ENCODE measurements at regions not wholly inside any gene's neighbourhood (a gene's known extent, or its start where the extent isn't known, plus 50 kb on each side); places are given as distances from the start of the nearest gene placed in this dataset.
"Not testable (repeated sequence)": the region's sequence is repeated elsewhere in the genome, so short reads cannot be mapped to it uniquely, and the experiment has no call there.

GRCh38 chr16:35574454-35575431 is 2115.3 kb downstream of the TP53TG3F start:
- Mint-ChIP-seq H3K36me3 (ENCODE audit: low read depth) (peaks cover 3% of the 10 kb centered on the region), H3K4me3 (no peak overlapping the region), H3K4me1 (ENCODE audit: low read depth) (no peaks in the 10 kb centered on the region), H3K27me3 (no peaks in the 10 kb centered on the region), H3K27ac (no peak overlapping the region), H3K9me3 (peaks cover 35% of the 10 kb centered on the region)
- no peak for DNase-seq

- Mint-ChIP-seq H3K4me3 (no peak overlapping the region), H3K36me3 (ENCODE audit: low read depth) (peaks cover 3% of the 10 kb centered on the region), H3K4me1 (ENCODE audit: low read depth) (no peaks in the 10 kb centered on the region), H3K9me3 (peaks cover 39% of the 10 kb centered on the region), H3K27me3 (no peaks in the 10 kb centered on the region), H3K27ac (no peak overlapping the region)
- DNase-seq = no peak
Measured at GRCh38 chr16:35575432-35575821, 2116.0 kb downstream of the TP53TG3F start.

- no peaks in the 10 kb centered on the region for H3K36me3 Mint-ChIP-seq (ENCODE audit: low read depth)
- H3K4me3 Mint-ChIP-seq = no peak overlapping the region
- no peak overlapping the region for H3K27ac Mint-ChIP-seq
- no peak for DNase-seq
- no peaks in the 10 kb centered on the region for H3K4me1 Mint-ChIP-seq (ENCODE audit: low read depth)
- H3K27me3 Mint-ChIP-seq = no peaks in the 10 kb centered on the region
- H3K9me3 Mint-ChIP-seq = peaks cover 31% of the 10 kb centered on the region
Measured at GRCh38 chr16:35585411-35585810, 2126.0 kb downstream of the TP53TG3F start.

- not testable (repeated sequence) for H3K4me1 Mint-ChIP-seq (ENCODE audit: low read depth); H3K27ac Mint-ChIP-seq; H3K27me3 Mint-ChIP-seq; H3K36me3 Mint-ChIP-seq (ENCODE audit: low read depth); DNase-seq; H3K4me3 Mint-ChIP-seq
- peaks cover 28% of the 10 kb centered on the region for H3K9me3 Mint-ChIP-seq
Measured at GRCh38 chr16:35590913-35591312, 2131.5 kb downstream of the TP53TG3F start.

- Mint-ChIP-seq H3K36me3 (ENCODE audit: low read depth) (no peaks in the 10 kb centered on the region), H3K4me1 (ENCODE audit: low read depth) (no peaks in the 10 kb centered on the region), H3K27ac (no peak overlapping the region), H3K27me3 (no peaks in the 10 kb centered on the region), H3K4me3 (no peak overlapping the region), H3K9me3 (peaks cover 34% of the 10 kb centered on the region)
- no peak for DNase-seq
Measured at GRCh38 chr16:35596467-35596866, 2137.1 kb downstream of the TP53TG3F start.

- Mint-ChIP-seq H3K27ac (no peak overlapping the region), H3K9me3 (peaks cover 32% of the 10 kb centered on the region)
Measured at GRCh38 chr16:35598696-35599332, 2139.4 kb downstream of the TP53TG3F start.

GRCh38 chr16:35599429-35600160 is 2140.2 kb downstream of the TP53TG3F start:
- Mint-ChIP-seq H3K4me1 (ENCODE audit: low read depth) (no peaks in the 10 kb centered on the region), H3K27ac (no peak overlapping the region), H3K36me3 (ENCODE audit: low read depth) (no peaks in the 10 kb centered on the region), H3K27me3 (no peaks in the 10 kb centered on the region), H3K9me3 (peaks cover 35% of the 10 kb centered on the region), H3K4me3 (no peak overlapping the region)
- no peak for DNase-seq

More at GRCh38 chr16:35598696-35599332, 2139.4 kb downstream of the TP53TG3F start:
- H3K4me1 Mint-ChIP-seq (ENCODE audit: low read depth) = no peaks in the 10 kb centered on the region
- H3K4me3 Mint-ChIP-seq = no peak overlapping the region
- H3K36me3 Mint-ChIP-seq (ENCODE audit: low read depth) = no peaks in the 10 kb centered on the region
- no peaks in the 10 kb centered on the region for H3K27me3 Mint-ChIP-seq
- no peak for DNase-seq

- H3K36me3 Mint-ChIP-seq (ENCODE audit: low read depth); DNase-seq; H3K27ac Mint-ChIP-seq; H3K27me3 Mint-ChIP-seq; H3K4me3 Mint-ChIP-seq; H3K4me1 Mint-ChIP-seq (ENCODE audit: low read depth): not testable (repeated sequence)
- peaks cover 32% of the 10 kb centered on the region for H3K9me3 Mint-ChIP-seq
Measured at GRCh38 chr16:35600161-35600555, 2140.7 kb downstream of the TP53TG3F start.

GRCh38 chr16:35602116-35602515 is 2142.7 kb downstream of the TP53TG3F start:
- Mint-ChIP-seq H3K27ac (no peak overlapping the region), H3K4me3 (no peak overlapping the region), H3K9me3 (peaks cover 25% of the 10 kb centered on the region), H3K36me3 (ENCODE audit: low read depth) (no peaks in the 10 kb centered on the region), H3K4me1 (ENCODE audit: low read depth) (no peaks in the 10 kb centered on the region), H3K27me3 (no peaks in the 10 kb centered on the region)
- no peak for DNase-seq

- H3K4me1 Mint-ChIP-seq (ENCODE audit: low read depth); H3K27me3 Mint-ChIP-seq; H3K27ac Mint-ChIP-seq; DNase-seq; H3K4me3 Mint-ChIP-seq; H3K36me3 Mint-ChIP-seq (ENCODE audit: low read depth): not testable (repeated sequence)
- peaks cover 19% of the 10 kb centered on the region for H3K9me3 Mint-ChIP-seq
Measured at GRCh38 chr16:35603371-35603770, 2144.0 kb downstream of the TP53TG3F start.

GRCh38 chr16:35605921-35606320 is 2146.5 kb downstream of the TP53TG3F start:
- DNase-seq = no peak
- no peaks in the 10 kb centered on the region for H3K4me1 Mint-ChIP-seq (ENCODE audit: low read depth)
- no peak overlapping the region for H3K4me3 Mint-ChIP-seq
- H3K27ac Mint-ChIP-seq = no peak overlapping the region
- no peaks in the 10 kb centered on the region for H3K27me3 Mint-ChIP-seq
- no peaks in the 10 kb centered on the region for H3K36me3 Mint-ChIP-seq (ENCODE audit: low read depth)
- peaks cover 9% of the 10 kb centered on the region for H3K9me3 Mint-ChIP-seq

- H3K4me1 Mint-ChIP-seq (ENCODE audit: low read depth); DNase-seq; H3K27me3 Mint-ChIP-seq; H3K4me3 Mint-ChIP-seq; H3K36me3 Mint-ChIP-seq (ENCODE audit: low read depth); H3K27ac Mint-ChIP-seq: not testable (repeated sequence)
- peaks cover 17% of the 10 kb centered on the region for H3K9me3 Mint-ChIP-seq
Measured at GRCh38 chr16:35614883-35615282, 2155.5 kb downstream of the TP53TG3F start.

GRCh38 chr16:35619176-35619575 is 2159.8 kb downstream of the TP53TG3F start:
- not testable (repeated sequence) for H3K27me3 Mint-ChIP-seq; H3K36me3 Mint-ChIP-seq (ENCODE audit: low read depth); DNase-seq; H3K4me1 Mint-ChIP-seq (ENCODE audit: low read depth); H3K4me3 Mint-ChIP-seq; H3K27ac Mint-ChIP-seq
- peaks cover 26% of the 10 kb centered on the region for H3K9me3 Mint-ChIP-seq

- Mint-ChIP-seq H3K9me3 (peaks cover 21% of the 10 kb centered on the region), H3K4me3 (no peak overlapping the region), H3K4me1 (ENCODE audit: low read depth) (no peaks in the 10 kb centered on the region), H3K36me3 (ENCODE audit: low read depth) (no peaks in the 10 kb centered on the region), H3K27me3 (no peaks in the 10 kb centered on the region), H3K27ac (no peak overlapping the region)
- DNase-seq = no peak
Measured at GRCh38 chr16:35626041-35626440, 2166.6 kb downstream of the TP53TG3F start.
